GM21528 (cell line): ENCODE measurements at regions not wholly inside any gene's neighbourhood (a gene's known extent, or its start where the extent isn't known, plus 50 kb on each side); places are given as distances from the start of the nearest gene placed in this dataset.

Experiments used
- ATAC-seq: cut with Tn5 transposase; IDR thresholded peaks from one replicate; pipeline ENCODE4 v1.9.1; 2021; ENCODE audit warnings: mild to moderate bottlenecking, moderate library complexity; ENCODE audit not compliant: unreplicated experiment, low FRiP score

DNA sequence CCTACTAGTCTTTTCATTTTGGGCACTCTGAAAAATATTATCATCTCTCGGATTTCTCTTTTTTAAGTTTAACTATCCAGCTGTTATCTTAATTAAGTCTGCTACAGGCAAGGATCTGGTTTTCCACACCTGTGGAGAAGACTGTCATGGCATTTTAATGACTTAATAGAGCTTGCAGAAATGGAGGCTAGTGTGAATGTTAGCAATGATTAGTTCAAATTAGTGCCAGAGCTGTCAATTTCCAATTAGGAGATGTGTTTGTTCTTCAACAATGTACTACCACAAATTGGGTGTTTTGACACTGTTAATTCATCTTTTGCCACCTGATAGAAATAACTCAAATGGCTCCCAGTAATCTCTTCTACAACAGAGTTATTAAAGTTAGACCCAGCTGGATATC is 2023.0 kb upstream of the CDH9 start:
- no peak for ATAC-seq

DNA sequence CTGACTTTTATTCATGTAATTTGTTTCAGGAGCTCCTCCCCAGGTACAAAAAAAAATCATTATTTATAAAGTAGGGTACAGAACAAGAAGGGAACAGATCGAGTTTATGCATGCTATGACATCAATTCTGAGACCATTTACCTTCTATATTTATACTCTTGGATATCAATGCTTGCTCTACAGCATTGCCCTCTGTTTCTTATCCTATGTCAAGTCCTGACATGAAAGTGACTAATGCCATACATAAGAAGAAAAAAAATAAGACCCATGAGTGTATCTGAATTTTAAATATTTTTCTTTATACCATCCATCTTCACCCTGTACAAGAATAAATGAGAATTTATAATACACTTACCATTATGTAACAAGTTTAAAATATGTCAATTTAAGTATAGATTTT is 2016.3 kb upstream of the CDH9 start:
- no peak for ATAC-seq

DNA sequence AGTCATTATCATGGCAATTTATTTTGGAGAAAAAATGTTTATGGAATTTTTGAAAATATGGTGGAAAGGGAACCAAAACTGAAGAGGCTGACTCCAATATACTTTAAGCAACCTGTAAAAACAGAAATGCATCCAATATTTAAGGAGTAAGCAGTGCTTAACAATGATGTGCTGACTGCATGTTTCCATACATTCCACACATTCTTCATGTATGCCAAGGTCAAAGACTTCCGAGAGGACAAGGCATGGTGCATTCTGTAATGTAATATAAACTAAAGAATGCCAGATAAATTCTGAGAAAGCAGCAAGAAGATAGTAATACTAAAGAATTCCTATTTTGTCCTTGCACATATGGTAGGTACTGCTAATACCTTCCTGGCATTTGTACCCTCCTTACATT is 2015.9 kb upstream of the CDH9 start:
- ATAC-seq = no peak

DNA sequence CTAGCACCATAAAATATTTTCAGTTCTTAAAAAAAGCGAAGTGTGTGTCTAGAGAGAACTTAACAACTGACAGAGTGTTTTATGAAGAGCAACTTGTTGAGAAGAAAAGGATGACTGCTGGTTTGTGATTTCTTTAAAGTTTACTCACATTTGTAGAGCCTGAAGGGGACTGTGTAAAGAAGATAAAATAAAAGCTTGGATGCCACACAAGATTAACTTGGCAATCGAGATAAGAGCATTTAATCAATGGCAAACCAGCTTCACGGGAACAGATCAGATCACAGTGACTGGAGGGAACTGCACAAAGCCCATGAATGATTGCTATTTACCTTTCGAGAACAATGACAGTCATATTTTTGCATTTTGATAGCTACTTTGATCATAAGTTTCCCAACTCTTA is 2013.1 kb upstream of the CDH9 start:
- ATAC-seq = no peak

DNA sequence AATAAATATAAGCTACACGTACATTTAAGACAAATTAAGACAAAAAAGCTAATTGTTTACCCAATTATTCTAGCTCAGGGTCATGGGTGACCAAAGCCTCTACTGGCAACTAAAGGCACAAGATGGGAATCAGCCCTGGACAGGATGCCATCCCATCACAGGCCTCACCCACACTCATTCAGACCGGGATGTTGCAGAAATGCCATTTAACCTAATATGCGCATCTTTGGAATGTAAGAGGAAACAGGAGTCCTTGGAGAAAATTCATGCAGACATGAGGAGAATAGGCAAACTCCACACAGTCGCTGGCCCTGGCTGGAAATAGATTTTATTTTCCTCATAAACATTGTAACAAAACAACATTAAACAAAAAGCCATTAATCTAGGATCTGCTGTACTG is 2003.8 kb upstream of the CDH9 start:
- ATAC-seq = no peak

DNA sequence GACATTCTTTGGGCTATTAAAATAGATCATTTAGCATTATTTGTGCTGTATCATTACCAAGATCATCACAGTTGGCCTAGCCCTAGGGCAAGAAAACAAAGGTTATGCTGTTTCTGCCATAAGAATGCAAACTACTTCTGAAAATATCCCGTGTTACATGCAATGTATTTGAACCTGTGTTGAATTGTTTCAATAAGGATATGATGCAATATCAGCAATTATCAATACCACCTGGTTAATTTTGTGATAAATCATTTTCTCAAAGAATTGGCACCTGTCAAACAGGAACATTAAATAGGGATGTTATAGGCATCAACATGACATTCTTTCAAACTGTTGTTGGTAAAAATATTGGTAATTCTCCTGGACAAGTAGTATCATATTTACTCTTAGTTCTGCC is 2002.0 kb upstream of the CDH9 start:
- ATAC-seq = no peak

DNA sequence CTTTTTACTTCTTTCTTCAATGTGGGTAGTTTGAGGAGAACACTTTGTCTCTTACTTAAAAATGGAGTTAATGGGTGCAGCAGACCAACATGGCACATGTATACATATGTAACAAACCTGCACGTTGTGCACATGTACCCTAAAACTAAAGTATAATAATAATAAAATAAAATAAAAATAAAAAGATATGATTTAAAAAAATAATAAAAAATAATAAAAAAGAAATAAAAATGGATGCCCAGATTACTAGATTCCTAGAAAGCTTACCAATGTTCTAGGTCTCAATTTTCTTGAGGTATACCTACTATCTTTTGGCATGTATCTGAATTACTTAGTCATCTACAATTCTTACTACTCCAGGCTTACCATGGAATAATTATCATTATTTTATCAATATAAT is 2001.6 kb upstream of the CDH9 start:
- ATAC-seq = no peak

DNA sequence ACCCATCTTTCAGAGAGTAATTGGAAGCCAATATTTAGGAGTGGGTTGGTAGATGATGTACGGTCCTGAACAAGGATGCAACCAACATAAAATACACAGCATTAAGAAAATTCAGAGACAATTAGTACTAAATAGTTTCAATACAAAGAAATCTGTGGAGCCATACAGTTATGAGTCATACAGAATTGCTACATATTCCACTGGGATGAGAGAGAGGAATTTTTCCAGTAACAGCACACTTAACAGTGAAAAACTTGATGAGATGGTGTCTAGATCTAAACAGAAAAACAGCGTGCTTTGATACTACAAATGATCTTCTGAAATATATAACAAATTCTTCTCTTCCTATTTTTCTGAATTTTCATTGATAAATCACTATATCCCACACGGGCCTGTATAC is 1999.3 kb upstream of the CDH9 start:
- ATAC-seq = no peak

DNA sequence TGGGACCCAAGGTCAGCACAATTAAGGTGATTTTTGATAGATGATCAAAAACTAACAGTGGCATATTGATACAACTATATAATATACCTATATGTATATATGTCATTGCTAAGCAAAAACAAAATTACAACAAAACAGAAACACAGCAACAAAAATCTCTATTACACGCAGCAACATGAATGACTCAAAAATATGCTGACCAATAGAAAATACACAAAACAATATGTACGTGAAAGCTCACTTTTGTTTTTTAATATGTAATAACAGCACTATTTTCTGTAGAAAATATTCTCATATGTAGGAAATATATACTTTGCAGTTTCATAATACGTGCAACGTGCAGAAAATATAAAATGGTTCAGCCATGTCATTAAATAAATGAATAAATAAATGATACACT is 1985.7 kb upstream of the CDH9 start:
- no peak for ATAC-seq

DNA sequence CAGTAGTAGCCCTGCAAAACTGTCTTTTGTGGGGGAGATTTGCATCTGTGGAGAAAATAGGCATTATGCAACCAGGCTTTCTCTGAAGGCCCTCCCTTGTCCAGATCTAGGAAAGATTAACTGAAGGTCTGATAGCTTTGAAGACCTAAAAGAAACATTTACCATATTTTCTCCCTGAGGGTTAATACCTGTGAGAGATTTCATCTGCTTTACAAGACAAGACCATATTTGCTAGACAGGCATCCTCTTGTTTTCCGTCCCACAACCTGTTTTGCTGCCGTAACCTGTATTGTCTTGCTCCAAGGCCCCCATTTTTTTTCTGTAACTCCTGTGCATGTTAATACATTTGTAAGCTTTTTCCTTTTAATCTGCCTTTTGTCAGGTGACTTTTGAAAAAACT is 1985.2 kb upstream of the CDH9 start:
- no peak for ATAC-seq

DNA sequence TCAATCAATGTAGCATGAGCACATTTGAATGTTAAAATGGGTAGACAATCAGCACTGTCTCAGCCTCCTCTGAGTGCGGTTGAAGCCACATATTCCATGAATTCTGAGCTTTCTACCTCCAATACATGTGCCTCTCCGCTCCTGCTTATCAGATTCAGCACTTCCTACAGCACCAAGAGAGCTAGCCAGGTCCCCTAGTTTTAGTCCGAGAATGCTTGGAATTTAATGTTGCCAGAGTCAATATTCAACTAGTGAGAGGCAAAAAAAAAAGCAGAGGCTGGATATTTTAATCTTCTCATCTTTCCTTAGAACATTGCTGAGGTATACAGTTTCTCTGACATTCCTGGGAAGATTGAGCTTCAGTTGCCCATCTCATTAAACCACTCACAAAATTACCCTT is 1979.1 kb upstream of the CDH9 start:
- no peak for ATAC-seq

DNA sequence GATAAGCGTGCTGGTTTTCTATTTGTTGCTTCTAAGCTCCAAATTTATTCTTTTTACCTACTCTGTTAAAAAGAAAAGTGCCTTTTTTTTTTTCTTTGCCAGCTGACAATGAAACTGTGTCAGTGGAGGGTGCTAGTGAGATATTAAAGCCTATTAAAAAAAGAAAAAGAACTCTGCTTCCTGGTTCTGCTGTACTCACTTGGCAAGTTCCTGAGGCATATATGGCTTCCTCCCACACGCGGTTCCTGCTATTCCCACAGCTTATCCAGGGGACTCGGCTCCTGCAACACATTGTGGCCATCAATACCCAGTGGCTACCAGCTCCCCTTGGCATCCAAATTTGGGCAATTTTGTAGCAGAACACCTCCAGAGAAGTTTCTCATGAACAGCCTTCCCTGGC is 1977.7 kb upstream of the CDH9 start:
- no peak for ATAC-seq

DNA sequence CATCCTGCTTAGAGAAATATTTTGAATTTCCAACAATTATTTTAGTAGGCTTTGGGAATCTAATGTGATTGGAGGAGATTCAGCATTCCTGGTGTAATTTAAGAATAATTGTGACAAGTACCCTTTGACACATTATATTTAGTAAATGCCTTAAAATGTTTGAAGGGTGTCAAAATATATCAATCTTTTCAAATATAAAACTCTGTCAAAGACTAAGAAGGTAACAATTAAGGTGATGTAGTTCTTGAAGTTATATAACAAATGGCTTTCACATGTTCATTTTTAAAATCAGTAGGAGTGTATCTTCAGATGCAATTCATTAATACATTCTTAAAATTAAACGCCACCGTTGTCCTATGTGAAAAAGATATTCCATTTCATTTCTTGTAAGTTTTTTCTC is 1977.1 kb upstream of the CDH9 start:
- no peak for ATAC-seq

DNA sequence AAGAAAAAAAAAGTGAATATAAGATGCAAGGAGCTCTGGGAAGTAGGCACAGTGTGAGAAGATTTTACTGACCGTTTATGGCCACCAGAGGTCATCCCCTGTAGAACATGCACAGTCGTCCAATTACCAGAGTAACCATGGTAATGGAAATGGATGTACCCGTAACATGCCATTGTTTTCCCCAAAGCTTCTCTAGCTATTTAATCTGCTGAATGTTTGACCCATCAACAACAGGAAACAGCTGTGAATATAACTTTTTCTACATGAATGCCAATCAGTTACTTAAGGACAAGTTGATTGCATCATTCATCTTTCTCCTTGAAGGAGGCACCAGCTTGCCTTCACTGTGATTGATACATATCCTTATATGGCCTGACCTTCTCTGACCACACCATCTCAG is 1967.0 kb upstream of the CDH9 start:
- no peak for ATAC-seq

DNA sequence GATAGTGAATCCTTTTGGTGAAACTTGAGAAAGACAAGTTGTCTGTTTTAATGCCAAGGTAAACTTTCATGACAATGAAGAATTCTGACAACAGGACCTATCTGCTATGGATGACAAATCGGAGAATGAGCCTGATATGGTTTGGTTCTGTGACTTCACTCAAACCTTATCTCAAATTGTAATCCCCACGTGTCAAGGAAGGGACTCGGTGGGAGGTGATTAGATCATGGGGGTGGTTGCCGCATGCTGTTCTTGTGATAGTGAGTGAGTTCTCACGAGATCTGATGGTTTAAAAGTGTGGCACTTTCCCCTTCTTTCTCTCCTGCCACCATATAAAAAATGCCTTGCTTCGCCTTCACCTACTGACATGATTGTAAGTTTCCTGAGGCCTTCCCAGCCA is 1964.1 kb upstream of the CDH9 start:
- ATAC-seq = no peak

DNA sequence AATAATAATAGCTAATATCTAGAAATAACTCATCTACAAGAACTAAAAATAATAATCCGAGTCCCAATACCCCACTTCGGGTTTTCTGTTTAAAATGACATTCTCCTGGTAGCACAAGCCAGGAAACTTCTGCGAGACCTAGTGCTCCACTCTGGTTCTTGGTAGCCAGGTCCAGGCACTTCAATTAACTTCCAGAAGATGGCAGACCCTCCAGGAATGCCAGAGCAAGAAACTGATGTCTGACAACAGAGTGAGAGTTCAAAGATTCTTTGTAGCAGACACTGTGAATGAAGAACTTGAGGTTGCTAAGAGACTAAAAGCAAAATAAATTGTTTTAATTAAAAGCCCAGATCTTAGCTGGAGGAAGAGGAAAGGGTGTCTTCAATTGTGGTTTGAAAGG is 1963.3 kb upstream of the CDH9 start:
- ATAC-seq = no peak

DNA sequence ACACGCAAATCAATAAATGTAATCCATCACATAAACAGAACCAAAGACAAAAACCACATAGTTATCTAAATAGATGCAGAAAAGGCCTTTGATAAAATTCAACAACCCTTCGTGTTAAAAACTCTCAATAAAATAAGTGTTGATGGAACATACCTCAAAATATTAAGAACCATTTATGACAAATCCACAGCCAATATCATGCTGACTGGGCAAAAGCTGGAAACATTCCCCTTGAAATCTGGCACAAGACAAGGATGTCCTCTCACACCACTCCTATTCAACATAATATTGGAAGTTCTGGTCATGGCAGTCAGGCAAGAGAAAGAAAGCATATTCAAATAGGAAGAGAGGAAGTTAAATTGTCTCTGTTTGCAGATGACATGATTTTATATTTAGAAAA is 1946.3 kb upstream of the CDH9 start:
- no peak for ATAC-seq

DNA sequence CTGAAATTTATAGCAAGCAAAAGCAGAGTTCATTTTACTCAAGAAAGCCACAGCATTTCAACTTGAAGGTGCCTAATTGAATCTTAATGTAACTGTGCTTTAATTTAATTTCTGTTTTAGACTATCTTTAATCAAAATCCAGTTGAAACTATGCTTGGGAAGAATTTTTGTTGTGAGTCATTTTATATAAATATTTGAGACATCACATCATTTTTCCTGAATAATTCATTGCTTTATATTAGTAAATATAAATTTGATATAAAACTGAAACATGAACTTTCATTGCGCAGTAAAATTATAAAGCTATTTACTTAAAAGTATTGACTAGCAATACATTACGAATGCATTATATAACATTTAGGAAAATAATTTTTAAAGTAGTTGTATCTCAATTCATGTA is 1937.1 kb upstream of the CDH9 start:
- no peak for ATAC-seq

DNA sequence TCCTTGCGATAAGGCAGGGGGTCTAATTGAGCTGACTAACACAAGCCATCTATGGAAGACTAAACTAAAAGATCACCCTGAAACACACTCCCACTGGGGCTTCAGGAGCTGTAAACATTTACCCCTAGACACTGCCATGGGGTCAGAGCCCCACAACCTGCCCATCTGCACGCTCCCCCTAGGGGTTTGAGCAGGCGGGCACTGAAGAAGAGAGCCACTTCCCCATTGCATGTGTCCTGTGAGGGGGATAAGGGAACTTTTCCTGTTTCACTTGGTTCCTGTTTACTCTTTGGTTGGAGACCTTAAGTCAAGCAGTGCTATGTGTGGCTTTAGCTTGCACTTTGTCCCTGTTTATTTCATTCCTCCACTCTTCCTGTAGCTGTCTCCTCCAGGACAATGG is 1929.5 kb upstream of the CDH9 start:
- ATAC-seq = no peak

DNA sequence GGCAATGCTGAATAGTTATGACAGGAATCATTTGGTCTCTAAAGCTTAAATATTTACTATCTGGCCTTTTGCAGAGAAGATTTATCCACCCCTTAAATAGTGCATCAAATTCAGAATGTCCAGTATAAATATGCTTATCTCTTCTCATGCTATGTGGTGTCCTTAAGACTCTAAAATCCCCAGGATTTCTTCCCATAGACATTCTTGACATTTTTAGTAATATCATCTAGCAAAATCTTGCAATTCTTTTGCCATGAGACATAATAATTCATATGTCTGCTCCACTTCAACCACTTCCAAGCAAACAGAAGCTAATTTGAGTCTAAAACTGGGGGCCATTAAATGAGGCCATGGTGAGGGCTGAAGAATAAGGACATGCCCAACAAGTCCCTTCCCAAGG is 1923.4 kb upstream of the CDH9 start:
- no peak for ATAC-seq

DNA sequence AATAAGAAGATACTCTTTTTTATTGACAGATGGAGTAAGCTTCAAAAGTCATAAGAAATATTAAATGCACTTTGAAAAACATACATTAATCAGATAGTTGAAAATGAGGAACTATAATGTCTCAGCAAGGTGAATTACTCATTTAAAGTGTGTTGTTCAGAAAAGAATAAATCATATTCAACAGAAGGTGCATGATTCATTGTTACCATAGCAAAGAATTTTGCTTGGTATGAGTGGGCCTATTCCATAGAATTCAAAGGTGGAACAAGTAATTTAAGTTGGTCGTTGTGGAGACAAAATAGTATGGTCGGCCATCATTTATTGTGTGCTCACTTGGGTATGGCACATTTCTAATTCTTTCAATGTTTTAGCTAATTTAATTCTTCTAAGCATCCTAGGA is 1920.2 kb upstream of the CDH9 start:
- no peak for ATAC-seq

DNA sequence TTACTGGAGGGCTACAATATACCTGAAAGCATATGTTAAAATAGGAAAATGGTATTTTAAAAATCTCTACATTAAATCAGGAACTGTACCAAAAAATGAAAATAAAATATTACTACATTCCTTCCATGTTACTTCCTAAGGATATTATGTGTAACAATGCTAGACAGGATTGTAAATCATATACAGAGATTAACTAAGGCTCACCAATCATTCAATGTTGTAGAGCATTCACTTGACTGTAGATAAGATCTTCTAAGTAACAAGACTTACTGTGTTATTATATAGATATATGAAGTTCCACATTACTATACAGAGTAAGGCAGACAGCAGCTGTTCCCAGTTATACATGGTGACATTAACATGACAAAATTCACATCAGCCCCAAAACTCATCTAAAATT is 1919.1 kb upstream of the CDH9 start:
- no peak for ATAC-seq

DNA sequence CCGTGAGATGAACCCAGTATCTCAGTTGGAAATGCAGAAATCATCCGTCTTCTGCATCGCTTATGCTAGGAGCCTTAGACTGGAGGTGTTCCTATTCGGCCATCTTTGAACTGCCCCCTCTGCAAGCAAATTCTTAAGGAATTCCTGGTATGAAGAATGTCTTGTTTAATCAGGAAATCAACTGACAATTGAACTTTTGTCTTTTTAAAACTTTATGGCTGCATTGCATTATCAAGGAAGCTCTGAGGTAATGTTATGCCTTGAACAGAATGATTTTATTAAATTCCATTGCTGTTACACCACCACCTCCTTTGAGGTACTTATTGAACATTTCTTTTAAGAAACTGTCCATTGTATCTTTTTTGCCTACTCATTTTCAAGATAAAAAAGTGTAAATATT is 1915.7 kb upstream of the CDH9 start:
- ATAC-seq = no peak

DNA sequence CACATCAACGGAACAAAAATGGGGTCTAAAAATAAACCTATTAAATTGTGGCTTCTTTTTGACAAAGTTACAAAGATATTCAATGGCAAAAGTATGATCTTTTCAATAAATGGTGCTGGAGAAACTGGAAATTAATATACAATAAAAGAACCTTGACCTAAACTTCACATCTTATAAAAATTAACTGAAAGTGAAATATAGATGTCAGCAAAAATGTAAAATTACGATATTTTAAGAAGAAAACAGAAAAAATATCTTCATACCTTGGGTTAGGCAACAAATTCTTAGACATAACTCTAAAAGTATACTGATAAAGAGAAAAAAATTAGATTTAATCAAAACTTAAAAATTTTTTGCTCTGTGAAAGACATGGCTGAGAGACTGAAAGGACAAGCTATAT is 1909.5 kb upstream of the CDH9 start:
- no peak for ATAC-seq
